ENCODE measurements at regions not wholly inside any gene's neighbourhood (a gene's known extent, or its start where the extent isn't known, plus 50 kb on each side); places are given as distances from the start of the nearest gene placed in this dataset.
"Not testable (repeated sequence)": the region's sequence is repeated elsewhere in the genome, so short reads cannot be mapped to it uniquely, and the experiment has no call there.

DNA sequence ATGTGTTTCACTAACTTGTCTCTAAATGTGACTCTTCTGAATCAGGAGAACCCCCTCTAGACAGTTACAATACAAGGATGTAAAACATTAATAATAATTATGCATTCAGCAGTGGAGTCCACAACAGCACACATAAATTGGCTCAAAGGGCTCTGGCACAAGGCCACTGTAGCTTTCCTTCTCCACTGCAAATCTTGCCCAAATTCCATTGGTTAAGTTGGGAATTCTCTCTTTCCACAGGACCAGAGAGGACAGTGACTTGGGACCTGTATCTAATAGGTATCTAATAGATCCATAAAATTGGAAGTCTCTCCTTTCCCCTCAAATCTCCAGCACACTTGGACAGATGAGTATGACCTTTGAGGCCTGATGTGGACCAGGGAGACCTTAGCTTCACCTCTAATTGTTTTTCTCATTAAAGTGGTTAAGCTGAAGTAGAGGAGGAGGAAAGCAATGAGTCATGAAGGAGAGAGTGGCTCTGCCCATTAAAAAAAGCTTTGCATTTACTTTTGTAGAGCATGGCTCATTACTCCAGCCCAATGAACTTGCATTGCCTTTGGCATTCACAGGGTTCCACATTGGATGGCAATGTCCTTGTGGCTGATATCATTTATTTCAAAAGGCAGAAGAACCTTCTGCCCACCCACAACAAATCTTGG lies 72.3 kb upstream of the SH3RF1 start:
- no peak for DNase-seq (ENCODE audit: low spot score)

DNA sequence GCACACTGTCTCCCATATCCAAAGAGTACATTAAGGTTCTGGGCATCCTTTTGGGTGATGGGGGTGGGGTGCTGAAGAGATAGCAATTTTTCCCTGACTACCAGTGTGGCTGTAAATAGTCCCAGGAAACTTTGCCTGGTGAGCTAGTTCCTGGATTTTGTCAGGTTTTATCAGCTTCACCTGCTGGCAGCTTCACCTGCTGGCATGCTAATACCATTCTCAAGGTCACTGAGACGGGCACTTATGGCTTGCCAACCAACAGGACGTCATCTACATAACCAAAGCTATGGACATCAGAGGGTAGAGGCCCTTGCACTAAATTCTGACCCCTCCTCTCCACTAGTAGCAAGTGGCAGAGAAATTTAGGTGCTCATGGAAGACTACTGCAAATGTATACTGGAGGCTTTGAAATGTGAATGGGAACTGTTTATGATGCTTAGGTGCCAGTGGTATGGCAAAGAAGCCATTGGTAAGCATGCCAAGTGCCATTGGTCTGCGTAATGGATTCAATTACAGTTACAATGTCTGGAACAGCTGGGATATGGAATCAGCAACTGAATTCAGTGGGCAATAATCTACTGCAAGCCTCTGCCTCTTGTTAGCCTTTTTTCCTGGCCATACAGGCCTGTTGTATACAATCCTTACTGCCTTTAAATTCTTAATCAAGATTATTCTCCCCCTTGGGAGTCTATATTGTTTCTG lies 71.6 kb upstream of the SH3RF1 start:
- DNase-seq (ENCODE audit: low spot score) = no peak

DNA sequence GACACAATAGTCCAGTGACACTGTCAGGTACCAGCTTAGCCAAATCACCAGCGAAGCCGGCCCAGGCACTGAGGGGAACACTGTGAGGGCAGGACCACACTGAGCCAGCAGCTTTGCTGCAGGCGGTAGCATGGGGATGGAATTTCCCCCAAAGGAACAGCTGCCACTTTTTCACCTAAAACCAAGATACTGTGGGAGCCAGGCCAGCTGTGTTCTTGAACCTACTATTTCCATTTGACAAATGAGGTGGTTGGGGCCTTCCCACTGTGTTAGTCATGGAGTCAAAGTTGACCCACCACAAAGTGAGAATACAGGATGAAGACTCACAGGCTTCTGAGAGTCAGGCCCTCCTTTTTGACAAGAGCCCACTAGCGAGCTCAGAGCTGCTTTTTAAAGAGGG lies 70.7 kb upstream of the SH3RF1 start:
- no peak for DNase-seq (ENCODE audit: low spot score)

DNA sequence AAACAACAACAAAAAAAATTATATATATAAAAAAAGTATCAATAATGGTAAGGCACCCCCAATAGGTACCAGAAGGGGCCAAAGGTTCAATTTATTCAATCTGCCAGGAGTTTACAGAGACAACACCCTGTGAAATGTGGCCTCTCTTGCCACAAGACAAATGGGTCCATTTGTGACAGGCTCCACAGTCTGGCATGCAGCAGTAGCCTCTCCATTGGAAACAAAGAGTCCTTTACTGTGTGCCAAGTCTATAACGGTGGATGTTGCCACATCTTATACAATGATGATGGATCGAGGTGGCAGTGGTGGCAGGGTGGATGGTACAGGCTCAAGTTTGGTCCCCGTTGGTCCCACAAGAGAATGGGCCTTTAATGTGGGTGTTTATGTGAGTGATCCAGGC lies 70.1 kb upstream of the SH3RF1 start:
- peak; percentile 87 for DNase-seq (ENCODE audit: low spot score)

DNA sequence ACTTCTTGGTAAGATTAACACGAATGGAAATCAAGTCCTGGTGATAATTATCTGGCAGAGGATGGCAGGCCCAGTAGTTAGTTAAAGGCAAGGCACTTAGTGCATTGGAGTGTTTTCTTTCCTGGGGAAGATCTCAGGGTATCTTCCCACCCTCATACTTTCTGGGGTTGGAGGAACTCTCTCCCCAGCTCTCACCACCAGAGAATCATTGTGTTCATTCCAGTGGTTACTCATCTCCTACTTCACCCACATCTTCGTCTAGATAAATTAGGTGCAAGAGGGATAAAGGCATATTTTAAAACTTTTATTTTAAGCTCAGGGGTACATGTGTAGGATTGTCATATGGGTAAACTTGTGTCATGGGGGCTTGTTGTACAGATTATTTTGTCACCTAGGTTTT lies 67.5 kb upstream of the SH3RF1 start:
- no peak for DNase-seq (ENCODE audit: low spot score)

DNA sequence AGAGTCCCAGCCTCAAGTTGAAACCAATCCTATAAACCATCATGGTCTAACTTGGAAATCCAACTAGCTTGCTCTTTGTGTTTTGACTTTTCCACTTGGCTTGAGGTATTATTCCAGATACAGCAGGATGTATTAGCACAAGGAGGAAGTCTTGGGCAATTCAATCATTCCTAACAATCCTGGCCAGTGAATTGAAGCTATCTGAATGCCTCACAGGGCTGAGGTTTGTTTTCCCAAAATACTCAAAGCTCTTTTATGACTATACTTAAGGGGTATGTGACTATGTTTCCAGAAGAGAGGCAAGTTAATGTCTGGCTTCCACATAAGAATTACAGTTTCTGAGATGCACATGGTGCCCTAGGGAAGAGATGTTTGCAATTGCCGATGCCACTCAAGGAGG lies 66.8 kb upstream of the SH3RF1 start:
- DNase-seq (ENCODE audit: low spot score) = no peak

DNA sequence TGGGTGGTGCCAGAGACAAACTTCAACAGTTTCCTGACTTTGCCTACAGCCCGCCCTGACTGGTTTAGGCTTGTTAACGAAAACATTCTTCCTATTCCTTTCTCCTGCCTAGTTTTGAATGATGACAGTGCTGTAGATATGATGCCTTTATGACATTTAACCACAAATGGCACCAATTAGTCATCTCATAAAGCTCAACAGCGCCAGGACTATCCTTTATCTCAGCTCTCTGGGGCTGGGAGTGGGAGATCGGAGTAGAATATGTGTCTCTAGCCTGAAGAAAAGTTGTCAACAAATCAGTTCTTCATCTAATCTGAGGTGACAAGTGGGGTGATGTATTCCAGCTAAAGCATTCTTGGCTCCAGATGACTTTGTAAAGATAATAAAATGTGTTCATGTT lies 64.6 kb upstream of the SH3RF1 start:
- no peak for DNase-seq (ENCODE audit: low spot score)

DNA sequence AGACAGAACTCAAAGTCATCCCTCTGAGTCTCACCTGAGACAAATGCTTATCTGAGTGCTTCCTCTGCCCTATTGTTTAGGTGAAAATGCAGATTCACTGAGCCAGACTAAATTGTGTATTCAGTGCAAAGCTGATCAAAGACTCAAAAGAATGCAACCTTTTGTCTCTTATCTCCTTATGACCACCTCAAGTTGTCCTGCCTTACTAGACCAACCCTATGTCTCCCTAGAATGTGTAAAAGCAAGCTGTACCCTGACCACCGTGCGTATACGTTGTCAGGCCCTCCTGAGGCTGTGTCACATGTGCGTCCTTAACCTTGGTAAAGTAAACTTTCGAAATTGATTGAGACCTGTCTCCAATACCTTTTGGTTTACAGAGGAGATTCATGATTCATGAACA lies 63.6 kb upstream of the SH3RF1 start:
- no peak for DNase-seq (ENCODE audit: low spot score)

DNA sequence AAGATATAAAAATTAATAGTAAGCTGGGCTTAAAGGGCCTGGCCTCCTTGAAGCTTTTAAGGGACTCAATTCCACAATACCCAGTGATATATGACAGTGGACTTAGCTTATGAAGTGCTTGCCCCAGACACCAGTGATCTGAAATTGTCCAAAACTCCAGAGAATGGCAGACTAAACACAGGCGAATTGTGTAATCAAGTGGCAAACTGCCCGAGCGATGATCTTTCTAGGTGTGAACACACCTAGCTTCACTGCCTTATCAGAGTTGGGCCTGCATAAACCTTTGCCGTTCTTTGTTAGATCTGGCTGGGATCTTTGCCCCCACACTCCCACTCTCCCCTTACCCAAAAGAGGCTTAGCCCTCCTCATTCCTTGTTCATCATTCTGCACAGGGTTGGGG lies 62.5 kb upstream of the SH3RF1 start:
- DNase-seq (ENCODE audit: low spot score) = no peak

DNA sequence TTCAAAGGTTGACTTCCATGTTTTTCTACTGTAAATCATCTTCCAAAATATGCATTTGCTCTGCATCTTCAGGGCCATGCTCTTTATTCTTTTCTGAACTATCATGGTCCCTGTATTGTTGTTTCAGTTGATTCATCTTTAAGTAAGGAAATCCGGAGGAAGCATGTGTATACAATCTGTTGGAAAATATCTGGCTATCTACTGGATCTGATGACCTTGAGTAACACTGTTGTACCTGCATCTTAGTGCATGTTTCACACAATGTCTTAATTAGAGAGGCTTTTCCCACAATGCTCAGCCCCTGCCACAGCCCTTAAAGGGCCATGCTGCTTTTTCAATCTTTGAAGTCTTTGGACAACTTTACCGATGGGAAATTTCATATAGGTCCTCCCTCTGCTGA lies 61.8 kb upstream of the SH3RF1 start:
- DNase-seq (ENCODE audit: low spot score) = no peak

DNA sequence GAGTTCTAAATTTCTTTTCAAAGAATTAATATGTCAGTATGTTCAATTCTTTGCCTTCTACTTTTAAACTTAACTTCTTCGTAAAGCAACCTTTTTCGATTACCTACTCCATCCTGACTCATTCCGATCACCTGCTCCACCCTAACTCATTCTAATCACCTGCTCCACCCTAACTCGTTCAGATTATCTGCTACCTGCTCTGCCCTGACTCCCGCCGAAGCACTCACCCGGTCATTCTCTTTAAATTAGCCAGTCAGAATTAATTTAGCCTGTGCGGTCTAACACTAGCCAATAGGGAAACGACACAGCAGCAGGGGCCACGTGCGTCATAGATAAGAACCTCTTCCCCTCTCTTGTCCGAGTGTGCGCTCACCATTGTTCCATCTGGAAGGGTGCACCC lies 60.1 kb upstream of the SH3RF1 start:
- DNase-seq (ENCODE audit: low spot score) = no peak

DNA sequence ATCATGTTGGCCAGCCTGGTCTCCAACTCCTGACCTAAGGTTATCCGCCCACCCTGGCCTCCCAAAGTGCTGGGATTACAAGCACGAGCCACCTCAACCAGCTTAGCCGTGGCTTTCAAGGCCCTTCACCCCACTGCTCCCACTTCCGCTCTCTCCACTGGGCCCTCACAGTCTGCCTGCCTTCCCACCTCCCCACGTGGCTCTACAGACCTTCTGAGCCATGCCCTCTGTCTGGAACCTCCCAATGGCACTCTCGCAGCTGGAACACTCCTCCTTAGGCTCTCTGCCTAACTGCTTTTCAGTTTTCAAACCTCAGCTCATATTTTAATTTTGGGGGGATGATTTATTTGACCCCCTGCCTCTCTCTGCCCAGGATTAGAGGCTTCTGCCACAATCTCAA lies 59.3 kb upstream of the SH3RF1 start:
- no peak for DNase-seq (ENCODE audit: low spot score)

DNA sequence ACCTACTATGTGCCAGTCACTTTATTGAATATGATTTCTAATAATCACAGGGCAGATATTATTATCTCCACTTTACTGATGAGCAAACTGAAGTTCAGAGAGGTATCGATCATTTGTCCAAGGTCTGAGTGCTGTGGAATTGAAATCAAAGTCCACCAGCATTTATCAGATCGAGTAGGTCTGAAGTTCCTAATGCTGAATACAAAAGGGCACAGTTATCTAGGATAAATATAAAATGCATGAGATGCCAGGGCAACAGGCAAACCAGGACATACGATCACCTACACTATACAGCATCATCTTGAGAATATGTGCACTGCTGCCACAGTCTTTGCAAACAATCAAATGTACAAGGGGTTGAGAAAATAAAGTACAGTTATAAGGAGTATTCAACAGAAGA lies 57.2 kb upstream of the SH3RF1 start:
- no peak for DNase-seq (ENCODE audit: low spot score)

DNA sequence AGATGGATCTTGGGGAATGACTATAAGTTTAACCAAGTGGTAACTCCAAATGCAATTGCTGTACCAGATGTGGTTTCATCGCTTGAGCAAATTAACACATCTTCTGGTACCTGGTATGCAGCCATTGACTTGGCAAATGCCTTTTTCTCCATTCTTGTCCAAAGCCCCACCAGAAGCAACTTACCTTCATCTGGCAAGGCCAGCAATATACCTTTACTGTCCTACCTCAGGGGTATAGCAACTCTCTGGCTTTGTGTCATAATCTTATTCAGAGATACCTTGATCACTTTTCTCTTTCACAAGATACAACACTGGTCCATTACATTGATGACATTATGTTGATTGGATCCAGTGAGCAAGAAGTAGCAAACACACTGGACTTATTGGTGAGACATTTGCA lies 53.2 kb upstream of the SH3RF1 start:
- not testable (repeated sequence) for DNase-seq (ENCODE audit: low spot score)

DNA sequence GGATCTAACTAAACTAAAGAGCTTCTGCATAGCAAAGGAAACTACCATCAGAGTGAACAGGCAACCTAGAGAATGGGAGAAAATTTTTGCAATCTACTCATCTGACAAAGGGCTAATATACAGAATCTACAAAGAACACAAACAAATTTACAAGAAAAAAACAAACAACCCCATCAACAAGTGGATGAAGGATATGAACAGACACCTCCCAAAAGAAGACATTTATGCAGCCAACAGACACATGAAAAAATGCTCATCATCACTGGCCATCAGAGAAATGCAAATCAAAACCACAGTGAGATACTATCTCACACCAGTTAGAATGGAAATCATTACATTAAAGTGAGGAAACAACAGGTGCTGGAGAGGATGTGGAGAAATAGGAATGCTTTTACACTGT lies 52.1 kb upstream of the SH3RF1 start:
- DNase-seq (ENCODE audit: low spot score) = not testable (repeated sequence)
